ENCODE measurements at regions not wholly inside any gene's neighbourhood (a gene's known extent, or its start where the extent isn't known, plus 50 kb on each side); places are given as distances from the start of the nearest gene placed in this dataset.
"Not testable (repeated sequence)": the region's sequence is repeated elsewhere in the genome, so short reads cannot be mapped to it uniquely, and the experiment has no call there.

DNA sequence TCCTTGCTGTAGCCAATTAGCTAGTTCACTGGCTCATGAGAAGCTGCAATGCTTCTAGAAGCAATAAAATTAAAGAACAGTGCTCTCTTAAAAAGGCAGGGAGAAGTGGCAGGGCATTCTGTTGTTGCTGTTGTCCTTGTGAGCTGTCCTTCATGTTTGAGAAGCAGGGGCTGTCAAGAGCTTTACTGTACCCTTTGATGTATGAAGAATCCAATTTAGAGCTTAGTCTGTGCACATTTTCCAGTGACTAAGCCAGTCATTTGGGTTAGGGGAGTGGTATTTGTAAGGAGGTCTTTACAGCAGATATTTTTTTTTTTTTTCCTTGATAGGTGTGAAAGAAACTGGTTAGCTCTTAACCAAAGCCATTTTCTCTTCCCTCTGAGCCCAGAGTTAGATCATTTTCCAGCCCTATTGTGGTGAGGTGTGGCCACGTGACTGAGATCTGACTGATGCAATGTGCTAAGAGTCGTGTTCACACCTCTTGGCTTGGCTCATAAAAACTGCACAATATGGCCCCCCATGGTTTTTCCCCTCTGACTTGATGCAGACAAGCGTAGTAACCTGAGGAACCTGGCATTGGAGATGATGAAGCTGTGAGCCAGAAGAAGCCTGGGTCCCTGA, 309.6 kb upstream of the TMTC4 start:
- H3K36me3 Mint-ChIP-seq (ENCODE audit: unreplicated experiment), result no peaks in the 10 kb centered on the region
- H3K4me1 Mint-ChIP-seq (ENCODE audit: low read depth, unreplicated experiment), result no peaks in the 10 kb centered on the region
- H3K27ac Mint-ChIP-seq (ENCODE audit: unreplicated experiment), result no peak overlapping the region
- H3K9me3 Mint-ChIP-seq (ENCODE audit: unreplicated experiment), result no peaks in the 10 kb centered on the region
- no peaks in the 10 kb centered on the region for H3K27me3 Mint-ChIP-seq (ENCODE audit: unreplicated experiment)
- TF ChIP-seq, protein P1, sequence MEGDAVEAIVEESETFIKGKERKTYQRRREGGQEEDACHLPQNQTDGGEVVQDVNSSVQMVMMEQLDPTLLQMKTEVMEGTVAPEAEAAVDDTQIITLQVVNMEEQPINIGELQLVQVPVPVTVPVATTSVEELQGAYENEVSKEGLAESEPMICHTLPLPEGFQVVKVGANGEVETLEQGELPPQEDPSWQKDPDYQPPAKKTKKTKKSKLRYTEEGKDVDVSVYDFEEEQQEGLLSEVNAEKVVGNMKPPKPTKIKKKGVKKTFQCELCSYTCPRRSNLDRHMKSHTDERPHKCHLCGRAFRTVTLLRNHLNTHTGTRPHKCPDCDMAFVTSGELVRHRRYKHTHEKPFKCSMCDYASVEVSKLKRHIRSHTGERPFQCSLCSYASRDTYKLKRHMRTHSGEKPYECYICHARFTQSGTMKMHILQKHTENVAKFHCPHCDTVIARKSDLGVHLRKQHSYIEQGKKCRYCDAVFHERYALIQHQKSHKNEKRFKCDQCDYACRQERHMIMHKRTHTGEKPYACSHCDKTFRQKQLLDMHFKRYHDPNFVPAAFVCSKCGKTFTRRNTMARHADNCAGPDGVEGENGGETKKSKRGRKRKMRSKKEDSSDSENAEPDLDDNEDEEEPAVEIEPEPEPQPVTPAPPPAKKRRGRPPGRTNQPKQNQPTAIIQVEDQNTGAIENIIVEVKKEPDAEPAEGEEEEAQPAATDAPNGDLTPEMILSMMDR (IDR thresholded peaks at IDR 0.05; ENCODE audit: partially characterized antibody, unreplicated experiment), result no peak
- no peak for DNase-seq
- no peak overlapping the region for H3K4me3 Mint-ChIP-seq (ENCODE audit: unreplicated experiment)

DNA sequence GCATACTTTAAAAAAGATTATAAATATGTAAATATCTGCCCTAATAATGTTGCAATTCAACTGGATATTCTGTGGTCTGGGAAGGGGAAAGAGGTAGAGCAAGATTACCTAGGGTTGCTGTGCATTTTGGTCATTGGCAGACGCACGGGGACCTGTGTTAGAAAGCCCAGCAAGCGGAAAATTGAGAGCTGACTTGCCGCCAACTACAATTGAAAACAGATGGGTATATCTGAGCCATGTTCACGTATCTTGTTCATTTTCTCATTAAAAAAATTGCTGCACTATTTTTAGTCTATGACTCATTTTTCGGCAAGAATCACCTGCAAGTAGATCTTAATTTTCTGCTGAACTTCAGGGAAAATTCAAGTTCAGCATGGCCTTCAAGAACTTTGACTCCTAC, 308.5 kb upstream of the TMTC4 start:
- H3K36me3 Mint-ChIP-seq (ENCODE audit: unreplicated experiment), result no peaks in the 10 kb centered on the region
- no peaks in the 10 kb centered on the region for H3K4me1 Mint-ChIP-seq (ENCODE audit: low read depth, unreplicated experiment)
- no peaks in the 10 kb centered on the region for H3K9me3 Mint-ChIP-seq (ENCODE audit: unreplicated experiment)
- H3K4me3 Mint-ChIP-seq (ENCODE audit: unreplicated experiment), result no peak overlapping the region
- H3K27me3 Mint-ChIP-seq (ENCODE audit: unreplicated experiment), result no peaks in the 10 kb centered on the region
- no peak overlapping the region for H3K27ac Mint-ChIP-seq (ENCODE audit: unreplicated experiment)
- TF ChIP-seq, protein P1 (IDR thresholded peaks at IDR 0.05; ENCODE audit: partially characterized antibody, unreplicated experiment), result no peak
- no peak for DNase-seq

DNA sequence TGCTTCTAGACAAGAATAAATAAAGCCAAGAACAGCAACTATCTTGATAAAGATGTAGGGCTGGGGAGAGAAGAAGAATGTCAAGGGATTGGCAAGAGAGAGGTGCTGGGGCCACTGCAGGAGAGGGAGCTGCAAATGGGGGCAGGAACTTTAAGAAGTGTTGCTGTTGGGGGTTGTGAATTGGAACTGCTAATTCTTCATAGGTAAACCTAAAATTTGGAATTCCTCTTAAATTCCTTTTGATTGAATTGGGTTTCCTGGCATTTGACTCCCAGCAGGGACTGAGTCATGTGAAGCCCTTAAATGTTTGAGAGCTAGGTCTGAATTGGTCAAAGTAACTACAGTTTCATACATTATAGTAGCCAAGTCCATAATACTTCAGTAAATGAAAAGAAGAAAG, 305.6 kb upstream of the TMTC4 start:
- no peaks in the 10 kb centered on the region for H3K4me1 Mint-ChIP-seq (ENCODE audit: low read depth, unreplicated experiment)
- no peak overlapping the region for H3K27ac Mint-ChIP-seq (ENCODE audit: unreplicated experiment)
- H3K9me3 Mint-ChIP-seq (ENCODE audit: unreplicated experiment), result no peaks in the 10 kb centered on the region
- H3K4me3 Mint-ChIP-seq (ENCODE audit: unreplicated experiment), result no peak overlapping the region
- no peaks in the 10 kb centered on the region for H3K36me3 Mint-ChIP-seq (ENCODE audit: unreplicated experiment)
- H3K27me3 Mint-ChIP-seq (ENCODE audit: unreplicated experiment), result no peaks in the 10 kb centered on the region
- TF ChIP-seq, protein P1 (IDR thresholded peaks at IDR 0.05; ENCODE audit: partially characterized antibody, unreplicated experiment), result no peak
- no peak for DNase-seq

DNA sequence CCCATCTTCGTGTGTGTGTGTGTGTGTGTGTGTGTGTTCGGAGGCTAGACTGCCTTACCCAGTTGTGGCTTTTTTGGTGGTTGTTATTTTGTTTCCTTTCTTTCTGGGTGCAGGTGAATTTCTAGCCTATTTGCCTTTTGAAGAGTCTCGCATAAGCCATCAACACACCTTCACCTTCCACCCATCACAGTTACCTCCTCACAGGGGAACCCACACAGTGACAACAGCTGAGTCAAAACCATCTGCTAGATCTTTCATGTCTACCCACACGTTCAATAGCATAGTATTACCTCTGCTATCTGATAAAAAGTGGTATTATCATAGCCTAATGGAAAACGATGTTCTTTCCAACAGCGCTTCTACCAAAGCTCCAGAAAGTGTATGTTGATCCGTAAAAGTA, 303.2 kb upstream of the TMTC4 start:
- H3K9me3 Mint-ChIP-seq (ENCODE audit: unreplicated experiment), result no peaks in the 10 kb centered on the region
- no peak overlapping the region for H3K4me3 Mint-ChIP-seq (ENCODE audit: unreplicated experiment)
- no peak for DNase-seq

DNA sequence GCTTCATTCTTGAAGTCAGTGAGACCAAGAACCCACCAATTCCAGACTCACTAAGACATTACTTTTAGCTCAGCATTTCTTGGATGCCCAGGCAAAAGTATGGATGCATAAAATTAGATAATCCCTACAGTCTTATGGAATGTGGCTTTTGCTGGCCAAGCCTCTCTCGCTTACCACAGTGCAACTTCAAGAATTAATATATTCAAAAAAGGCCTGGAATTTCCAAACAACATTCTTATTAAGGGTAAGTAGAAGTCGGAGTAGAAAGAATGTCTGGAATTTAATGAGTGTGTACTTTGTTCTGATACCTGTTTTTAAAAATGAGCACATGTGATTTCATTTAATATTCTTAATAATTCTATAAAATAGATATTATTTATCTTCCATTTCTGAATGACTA, 302.4 kb upstream of the TMTC4 start:
- no peak overlapping the region for H3K27ac Mint-ChIP-seq (ENCODE audit: unreplicated experiment)
- no peaks in the 10 kb centered on the region for H3K9me3 Mint-ChIP-seq (ENCODE audit: unreplicated experiment)
- no peak for DNase-seq
- H3K4me3 Mint-ChIP-seq (ENCODE audit: unreplicated experiment), result no peak overlapping the region
- H3K36me3 Mint-ChIP-seq (ENCODE audit: unreplicated experiment), result peaks cover 5% of the 10 kb centered on the region
- no peaks in the 10 kb centered on the region for H3K4me1 Mint-ChIP-seq (ENCODE audit: low read depth, unreplicated experiment)
- H3K27me3 Mint-ChIP-seq (ENCODE audit: unreplicated experiment), result no peaks in the 10 kb centered on the region
- TF ChIP-seq, protein P1 (IDR thresholded peaks at IDR 0.05; ENCODE audit: partially characterized antibody, unreplicated experiment), result no peak

More for the DNA sequence above, 303.2 kb upstream of the TMTC4 start:
- H3K4me1 Mint-ChIP-seq (ENCODE audit: low read depth, unreplicated experiment), result no peaks in the 10 kb centered on the region
- no peaks in the 10 kb centered on the region for H3K36me3 Mint-ChIP-seq (ENCODE audit: unreplicated experiment)
- H3K27me3 Mint-ChIP-seq (ENCODE audit: unreplicated experiment), result no peaks in the 10 kb centered on the region
- TF ChIP-seq, protein P1 (IDR thresholded peaks at IDR 0.05; ENCODE audit: partially characterized antibody, unreplicated experiment), result no peak
- H3K27ac Mint-ChIP-seq (ENCODE audit: unreplicated experiment), result no peak overlapping the region

DNA sequence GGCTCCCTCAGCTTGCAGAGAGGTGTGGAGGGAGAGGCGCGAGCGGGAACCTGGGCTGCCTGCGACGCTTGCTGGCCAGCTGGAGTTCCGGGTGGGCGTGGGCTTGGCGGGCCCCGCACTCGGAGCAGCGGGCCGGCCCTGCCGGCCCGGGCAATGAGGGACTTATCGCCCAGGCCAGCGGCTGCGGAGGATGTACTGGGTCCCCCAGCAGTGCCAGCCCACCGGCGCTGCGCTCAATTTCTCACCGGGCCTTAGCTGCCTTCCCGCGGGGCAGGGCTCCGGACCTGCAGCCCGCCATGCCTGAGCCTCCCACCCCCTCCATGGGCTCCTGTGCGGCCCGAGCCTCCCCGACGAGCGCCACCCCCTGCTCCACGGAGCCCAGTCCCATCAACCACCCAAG, 301.1 kb upstream of the TMTC4 start:
- not testable (repeated sequence) for H3K27ac Mint-ChIP-seq (ENCODE audit: unreplicated experiment); DNase-seq; H3K4me1 Mint-ChIP-seq (ENCODE audit: low read depth, unreplicated experiment); H3K36me3 Mint-ChIP-seq (ENCODE audit: unreplicated experiment); H3K4me3 Mint-ChIP-seq (ENCODE audit: unreplicated experiment); H3K9me3 Mint-ChIP-seq (ENCODE audit: unreplicated experiment); H3K27me3 Mint-ChIP-seq (ENCODE audit: unreplicated experiment)

All from glutamatergic neuron (in vitro differentiated cells).